Chondrocyte (in vitro differentiated cells): ENCODE measurements at regions not wholly inside any gene's neighbourhood (a gene's known extent, or its start where the extent isn't known, plus 50 kb on each side); places are given as distances from the start of the nearest gene placed in this dataset.
"Not testable (repeated sequence)": the region's sequence is repeated elsewhere in the genome, so short reads cannot be mapped to it uniquely, and the experiment has no call there.

Experiments used
- DNase-seq: peaks from one replicate; pipeline ENCODE4 v3.0.0; 2021; ENCODE audit warnings: mixed read lengths, low spot score
- H3K27ac Mint-ChIP-seq: one replicate; pipeline ENCODE4 v1.8.0; 2021; ENCODE audit warnings: mild to moderate bottlenecking, moderate library complexity, mixed read lengths; ENCODE audit not compliant: unreplicated experiment
- H3K27me3 Mint-ChIP-seq: 2 replicates; pipeline ENCODE4 v1.8.0; 2021; ENCODE audit warnings: low read depth, mixed read lengths
- H3K36me3 Mint-ChIP-seq: 2 replicates; pipeline ENCODE4 v1.8.0; 2021; ENCODE audit warnings: low read depth, mixed read lengths
- H3K4me1 Mint-ChIP-seq: 2 replicates; pipeline ENCODE4 v1.8.0; 2021; ENCODE audit warnings: low read depth, mild to moderate bottlenecking, mixed read lengths
- H3K4me3 Mint-ChIP-seq: one replicate; pipeline ENCODE4 v1.8.0; 2021; ENCODE audit warnings: mild to moderate bottlenecking, moderate library complexity, mixed read lengths; ENCODE audit not compliant: unreplicated experiment
- H3K9me3 Mint-ChIP-seq: 2 replicates; pipeline ENCODE4 v1.8.0; 2021; ENCODE audit warnings: low read depth, mixed read lengths
- CTCF ChIP-seq: fragments of 200-600 bp; sonication (generic); IDR thresholded peaks from 2 replicates; pipeline ENCODE4 v1.5.0; 2021; ENCODE audit warnings: antibody characterized with exemption, mild to moderate bottlenecking, moderate library complexity

- H3K36me3 Mint-ChIP-seq = no peaks in the 10 kb centered on the region
Measured at GRCh38 chr2:16088035-16088801, 147.9 kb downstream of the MYCN start.

GRCh38 chr2:16086136-16086535 is 145.8 kb downstream of the MYCN start:
- H3K36me3 Mint-ChIP-seq, H3K4me1 Mint-ChIP-seq, DNase-seq, H3K4me3 Mint-ChIP-seq, H3K27ac Mint-ChIP-seq, H3K9me3 Mint-ChIP-seq: not testable (repeated sequence)
- H3K27me3 Mint-ChIP-seq = peaks cover 16% of the 10 kb centered on the region

More at GRCh38 chr2:16088035-16088801, 147.9 kb downstream of the MYCN start:
- Mint-ChIP-seq H3K27me3 (peaks cover 11% of the 10 kb centered on the region), H3K4me3 (no peak overlapping the region), H3K4me1 (no peaks in the 10 kb centered on the region), H3K9me3 (no peaks in the 10 kb centered on the region), H3K27ac (no peak overlapping the region)
- no peak for DNase-seq
- no peak for TF ChIP-seq CTCF

- Mint-ChIP-seq H3K36me3 (no peaks in the 10 kb centered on the region), H3K9me3 (no peaks in the 10 kb centered on the region), H3K27me3 (peaks cover 16% of the 10 kb centered on the region), H3K4me1 (no peaks in the 10 kb centered on the region), H3K27ac (no peak overlapping the region), H3K4me3 (no peak overlapping the region)
- DNase-seq = no peak
- no peak for TF ChIP-seq CTCF
Measured at GRCh38 chr2:16085073-16085472, 144.7 kb downstream of the MYCN start.

- no peak overlapping the region for H3K27ac Mint-ChIP-seq
- H3K4me3 Mint-ChIP-seq = no peak overlapping the region
- no peaks in the 10 kb centered on the region for H3K9me3 Mint-ChIP-seq
- H3K27me3 Mint-ChIP-seq = peaks cover 16% of the 10 kb centered on the region
- no peaks in the 10 kb centered on the region for H3K36me3 Mint-ChIP-seq
- no peak for TF ChIP-seq CTCF
- DNase-seq = no peak
- no peaks in the 10 kb centered on the region for H3K4me1 Mint-ChIP-seq
Measured at GRCh38 chr2:16084274-16084673, 143.9 kb downstream of the MYCN start.

- no peak for TF ChIP-seq CTCF
- no peak overlapping the region for H3K4me3 Mint-ChIP-seq
- H3K4me1 Mint-ChIP-seq = no peaks in the 10 kb centered on the region
- no peaks in the 10 kb centered on the region for H3K36me3 Mint-ChIP-seq
- H3K27ac Mint-ChIP-seq = no peak overlapping the region
- H3K27me3 Mint-ChIP-seq = peaks cover 16% of the 10 kb centered on the region
- DNase-seq = no peak
- H3K9me3 Mint-ChIP-seq = no peaks in the 10 kb centered on the region
Measured at GRCh38 chr2:16082276-16082675, 141.9 kb downstream of the MYCN start.
